GM08714 (cell line): ENCODE measurements at regions not wholly inside any gene's neighbourhood (a gene's known extent, or its start where the extent isn't known, plus 50 kb on each side); places are given as distances from the start of the nearest gene placed in this dataset.
"Not testable (repeated sequence)": the region's sequence is repeated elsewhere in the genome, so short reads cannot be mapped to it uniquely, and the experiment has no call there.

Source experiments
- H3K4me3 ChIP-seq: fragments of 200-500 bp; sonication (Bioruptor generic); 2 replicates; pipeline ENCODE4 v1.5.1; 2014; ENCODE audit warnings: mild to moderate bottlenecking, low read length, inconsistent platforms
- ZNF274 ChIP-seq: IDR thresholded peaks from 2 replicates; pipeline ENCODE4 v1.6.1; 2012; ENCODE audit warnings: mild to moderate bottlenecking, low read depth, low read length

DNA sequence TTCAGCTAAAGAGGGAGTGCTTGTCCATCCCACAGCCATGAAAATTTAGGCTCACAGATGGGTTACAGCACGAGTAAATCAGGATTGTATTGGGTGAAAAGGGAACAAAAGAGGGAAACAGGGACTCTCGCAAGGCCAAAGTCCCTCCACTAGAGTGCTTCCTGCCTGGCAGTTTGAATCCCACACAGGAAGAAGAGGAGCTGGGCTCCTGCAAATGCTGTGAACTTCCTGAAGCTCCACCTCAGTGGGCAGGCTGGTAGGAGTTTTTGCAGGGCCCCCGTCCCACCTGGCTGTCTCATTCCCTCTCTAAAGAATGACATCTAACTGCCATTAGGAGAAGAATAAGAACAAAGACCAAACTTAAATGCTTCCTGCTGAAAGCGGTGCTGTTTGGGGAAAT lies 712.0 kb upstream of the PRMT6 start:
- H3K4me3 ChIP-seq: no peak overlapping the region
- no peak for TF ChIP-seq ZNF274

DNA sequence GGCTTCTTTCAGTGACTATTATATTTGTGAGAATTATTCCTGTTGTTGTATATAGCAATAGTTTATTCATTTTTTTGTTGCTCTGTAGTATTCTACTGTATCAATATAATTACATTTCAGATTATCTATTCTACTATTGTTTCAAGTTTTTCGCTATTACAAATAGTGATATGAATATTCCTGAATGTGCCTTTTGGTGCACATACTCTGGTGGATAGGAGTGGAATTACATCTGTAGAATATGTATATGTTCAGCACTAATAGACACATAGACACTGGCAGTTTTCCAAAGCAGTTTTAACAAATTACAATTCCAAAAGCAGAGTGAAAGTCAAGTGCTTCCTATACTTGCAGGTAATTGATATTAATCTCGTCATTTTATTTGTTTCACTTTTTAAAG lies 696.2 kb upstream of the PRMT6 start:
- H3K4me3 ChIP-seq: no peak overlapping the region
- TF ChIP-seq ZNF274: no peak

- TF ChIP-seq ZNF274: no peak
- no peak overlapping the region for H3K4me3 ChIP-seq
Observed at GRCh38 chr1:106366627-106367319, 689.7 kb upstream of the PRMT6 start.

GRCh38 chr1:106378261-106378660 lies 678.2 kb upstream of the PRMT6 start:
- H3K4me3 ChIP-seq: no peak overlapping the region
- no peak for TF ChIP-seq ZNF274

GRCh38 chr1:106380772-106381171 lies 675.7 kb upstream of the PRMT6 start:
- TF ChIP-seq ZNF274: no peak
- H3K4me3 ChIP-seq: no peak overlapping the region

GRCh38 chr1:106389160-106389559 lies 667.3 kb upstream of the PRMT6 start:
- H3K4me3 ChIP-seq: not testable (repeated sequence)

GRCh38 chr1:106393046-106393445 lies 663.4 kb upstream of the PRMT6 start:
- TF ChIP-seq ZNF274: no peak

GRCh38 chr1:106396020-106396419 lies 660.5 kb upstream of the PRMT6 start:
- TF ChIP-seq ZNF274: no peak
- H3K4me3 ChIP-seq: no peak overlapping the region

More at GRCh38 chr1:106393046-106393445, 663.4 kb upstream of the PRMT6 start:
- no peak overlapping the region for H3K4me3 ChIP-seq

DNA sequence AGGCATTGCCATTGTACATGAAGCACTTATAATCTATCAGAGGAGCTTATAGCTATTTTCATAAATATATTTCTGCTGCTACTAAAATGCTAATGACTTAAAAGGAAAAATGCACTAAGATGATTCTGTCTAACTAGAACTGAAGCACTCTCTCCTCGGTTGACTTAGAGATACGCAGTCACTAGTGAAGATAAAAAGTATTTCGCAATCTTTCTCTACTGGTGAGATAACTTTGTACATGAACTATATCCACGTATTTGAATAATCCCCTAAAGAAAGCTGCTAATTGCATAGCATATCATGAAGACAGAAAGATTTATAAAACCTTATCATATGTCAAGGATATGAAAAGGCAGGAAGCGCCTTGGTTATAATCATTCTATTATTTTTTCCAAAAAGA lies 658.1 kb upstream of the PRMT6 start:
- no peak for TF ChIP-seq ZNF274

DNA sequence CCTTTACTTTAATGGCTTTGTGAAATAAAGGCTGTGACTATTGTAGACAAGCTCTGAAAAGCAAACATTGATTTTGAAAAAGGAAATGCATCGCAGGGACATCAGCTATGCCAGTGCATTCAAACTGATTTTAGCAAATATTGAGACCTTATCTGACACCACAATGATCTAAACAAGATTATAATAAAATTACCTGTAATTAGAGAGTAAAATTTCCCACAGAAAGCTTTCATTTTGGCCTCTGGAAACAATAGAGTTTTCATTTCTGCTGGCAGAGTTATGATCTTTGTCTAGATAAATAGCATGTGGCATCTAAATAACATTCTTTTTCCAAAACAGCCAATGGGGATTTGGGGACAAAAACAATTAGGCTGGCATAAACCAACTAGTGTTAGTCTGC lies 650.4 kb upstream of the PRMT6 start:
- no peak overlapping the region for H3K4me3 ChIP-seq
- no peak for TF ChIP-seq ZNF274

More for the DNA sequence above, 658.1 kb upstream of the PRMT6 start:
- H3K4me3 ChIP-seq: no peak overlapping the region

DNA sequence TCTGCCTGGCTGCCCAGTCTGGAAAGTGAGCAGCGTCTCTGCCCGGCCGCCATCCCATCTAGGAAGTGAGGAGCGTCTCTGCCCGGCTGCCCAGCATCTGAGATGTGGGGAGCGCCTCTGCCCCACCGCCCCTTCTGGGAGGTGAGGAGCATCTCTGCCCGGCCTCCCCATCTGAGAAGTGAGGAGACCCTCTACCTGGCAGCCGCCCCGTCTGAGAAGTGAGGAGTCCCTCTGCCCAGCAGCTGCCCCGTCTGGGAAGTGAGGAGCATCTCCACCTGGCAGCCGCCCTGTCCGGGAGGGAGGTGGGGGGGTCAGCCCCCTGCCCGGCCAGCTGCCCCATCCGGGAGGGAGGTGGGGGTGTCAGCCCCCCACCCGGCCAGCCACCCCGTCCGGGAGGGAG lies 644.2 kb upstream of the PRMT6 start:
- not testable (repeated sequence) for H3K4me3 ChIP-seq

- TF ChIP-seq ZNF274: no peak
- no peak overlapping the region for H3K4me3 ChIP-seq
Observed at GRCh38 chr1:106435269-106435668, 621.2 kb upstream of the PRMT6 start.

DNA sequence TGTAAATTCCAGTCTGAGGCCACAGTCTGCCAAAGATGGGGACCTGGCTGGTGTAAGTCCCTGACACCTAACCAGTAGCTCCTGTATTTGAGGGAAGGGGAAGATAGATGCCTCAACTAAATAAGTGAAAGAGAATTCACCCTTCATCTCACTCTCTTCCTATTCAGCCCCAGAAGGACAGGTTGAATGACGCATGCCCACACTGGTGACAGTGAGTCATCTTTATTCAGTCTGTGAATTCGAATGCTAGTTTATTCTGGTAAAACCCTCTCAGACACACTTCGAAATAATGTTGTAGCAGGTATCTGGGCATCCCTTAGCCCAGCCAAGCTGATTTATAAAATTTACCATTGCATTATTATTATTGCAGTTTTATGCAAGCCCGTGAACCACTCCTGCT lies 617.0 kb upstream of the PRMT6 start:
- H3K4me3 ChIP-seq: no peak overlapping the region
- TF ChIP-seq ZNF274: no peak

DNA sequence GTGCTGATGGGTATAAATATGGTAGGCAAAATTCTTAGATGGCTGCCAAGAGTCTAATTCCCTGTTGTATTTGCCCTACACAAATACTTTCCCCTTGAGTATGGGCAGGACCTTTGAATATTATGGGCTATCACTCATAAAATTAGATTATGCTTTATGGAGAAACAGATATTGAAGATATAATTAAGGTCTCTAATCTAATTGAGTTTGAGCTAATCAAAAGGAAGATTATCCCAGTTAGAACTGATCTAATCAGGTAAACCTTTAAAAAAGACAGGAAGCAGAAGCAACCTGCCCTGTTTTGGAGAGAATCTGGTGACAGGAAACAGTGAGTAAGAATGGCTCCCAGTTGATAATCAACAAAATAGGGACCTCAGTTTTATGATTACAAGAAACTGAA lies 609.0 kb upstream of the PRMT6 start:
- H3K4me3 ChIP-seq: no peak overlapping the region
- no peak for TF ChIP-seq ZNF274

- no peak for TF ChIP-seq ZNF274
- H3K4me3 ChIP-seq: no peak overlapping the region
Observed at GRCh38 chr1:106456832-106457231, 599.6 kb upstream of the PRMT6 start.

DNA sequence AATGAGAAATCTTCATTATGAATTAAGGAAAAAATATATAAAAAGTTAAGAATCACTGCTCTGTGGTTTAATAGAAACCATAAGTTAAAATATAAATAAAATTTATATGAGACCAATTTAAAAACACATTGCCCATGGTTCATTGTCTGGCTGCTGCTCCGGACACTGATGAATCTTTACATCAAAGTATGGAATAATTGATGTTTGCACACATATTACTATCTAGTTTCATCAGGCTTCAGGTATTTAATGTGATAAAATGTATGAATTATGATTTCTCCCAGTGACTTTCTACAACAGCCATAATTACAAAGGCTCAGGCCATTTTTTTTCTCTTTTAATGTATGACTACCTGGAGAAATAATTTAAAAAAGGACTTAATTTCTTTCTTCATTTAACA lies 599.1 kb upstream of the PRMT6 start:
- no peak for TF ChIP-seq ZNF274
- H3K4me3 ChIP-seq: no peak overlapping the region
